ENCODE measurements at regions not wholly inside any gene's neighbourhood (a gene's known extent, or its start where the extent isn't known, plus 50 kb on each side); places are given as distances from the start of the nearest gene placed in this dataset.

GRCh38 chr2:16181741-16182090 is 241.4 kb downstream of the MYCN start:
- no peak for TF ChIP-seq TOX (CRISPR knock-in tag; IDR thresholded peaks at IDR 0.05; ENCODE audit: borderline replicate concordance)
- no peak for TF ChIP-seq CREB5 (CRISPR knock-in tag; IDR thresholded peaks at IDR 0.05; ENCODE audit: low read depth)
- no peak for TF ChIP-seq CSDC2 (CRISPR knock-in tag; IDR thresholded peaks at IDR 0.05)
- TF ChIP-seq ZFP30 (CRISPR knock-in tag; IDR thresholded peaks at IDR 0.05) = no peak
- no peak for TF ChIP-seq ZC3H10 (CRISPR knock-in tag; IDR thresholded peaks at IDR 0.05)
- no peak for TF ChIP-seq CSRNP3 (CRISPR knock-in tag; IDR thresholded peaks at IDR 0.05)
- TF ChIP-seq BACH2 (CRISPR knock-in tag; IDR thresholded peaks at IDR 0.05; ENCODE audit: borderline replicate concordance) = no peak
- no peak for TF ChIP-seq ZFP3 (CRISPR knock-in tag; IDR thresholded peaks at IDR 0.05)
